K562 (cell line): ENCODE measurements at regions not wholly inside any gene's neighbourhood (a gene's known extent, or its start where the extent isn't known, plus 50 kb on each side); places are given as distances from the start of the nearest gene placed in this dataset.

Experiments
- ATAC-seq: fragments of 200-7000 bp; cut with Tn5 transposase; 3 replicates; pipeline ENCODE4 v1.9.1; 2020; ENCODE audit warnings: moderate library complexity
- BruUV-seq: library from RNA; stranded (reverse); fragments of 400-500 nt; replicated peaks from 2 replicates; lab custom pipeline; 2021; lab: Mats Ljungman, UMichigan
- CTCF ChIA-PET: fragments of 300-600 bp; formaldehyde crosslinking; extraction: SDS; loops from one replicate; lab custom pipeline; 2021; ENCODE audit warnings: low intra/inter-chr PET ratio; lab: Yijun Ruan, JAX
- POLR2A ChIA-PET: fragments of 300-600, 350-650 bp; sonication (Branson Sonifier 250); formaldehyde crosslinking; extraction: SDS; loops from one replicate; lab custom pipeline; 2021; ENCODE audit warnings: antibody characterized with exemption, inconsistent platforms; lab: Yijun Ruan, JAX
- DNase-seq, 4 experiments: peaks; one replicate each; pipeline versions ENCODE4 v3.0.0 to v3.0.0-alpha.2; 2011 to 2018; ENCODE audit warnings: low spot score in 3 of 4, mixed read lengths in 3 of 4; ENCODE audit errors: extremely low read depth in 1 of 4
- FAIRE-seq: peaks from 2 replicates; lab custom pipeline; 2011; peaks lifted over from hg19 to GRCh38; lab: Jason Lieb, UNC
- H2AFZ ChIP-seq: 2 replicates; pipeline ENCODE4 v1.6.0; 2011; ENCODE audit warnings: low read depth, low read length, control low read depth, inconsistent platforms
- H3K27ac ChIP-seq: fragments of 200-600 bp; 3 replicates; pipeline ENCODE4 v1.8.0; 2011; ENCODE audit warnings: low read depth, mild to moderate bottlenecking, control low read depth, inconsistent platforms, low read length, moderate library complexity, mixed read lengths; ENCODE audit errors: extremely low read depth
- H3K27me3 ChIP-seq, 2 experiments: fragments of 300-600 bp in 1 of 2; 2 replicates in 1 of 2; 3 replicates in 1 of 2; pipeline versions ENCODE4 v1.6.0 to v1.8.0; 2011; ENCODE audit warnings: inconsistent platforms in 2 of 2, low read length in 2 of 2, mild to moderate bottlenecking in 1 of 2, mixed read lengths in 1 of 2, moderate library complexity in 1 of 2; ENCODE audit not compliant: control insufficient read depth in 2 of 2, insufficient read depth in 2 of 2
- H3K36me3 ChIP-seq: fragments of 300-600 bp; 3 replicates; pipeline ENCODE4 v1.8.0; 2011; ENCODE audit warnings: mild to moderate bottlenecking, low read length, inconsistent platforms; ENCODE audit not compliant: control insufficient read depth, insufficient read depth
- H3K4me1 ChIP-seq, 2 experiments: fragments of 200-600 bp in 1 of 2; replicated peaks in 1 of 2; 2 replicates in 1 of 2; 3 replicates in 1 of 2; pipeline versions ENCODE4 v1.5.1 to v1.8.0; 2011; ENCODE audit warnings: inconsistent platforms in 2 of 2, low read length in 2 of 2, mild to moderate bottlenecking in 1 of 2, mixed read lengths in 1 of 2, moderate library complexity in 1 of 2; ENCODE audit not compliant: control insufficient read depth in 2 of 2, insufficient read depth in 2 of 2
- H3K4me2 ChIP-seq: 2 replicates; pipeline ENCODE4 v1.6.1; 2011; ENCODE audit warnings: low read length, control low read depth, inconsistent platforms, mixed read lengths; ENCODE audit not compliant: insufficient read depth
- H3K4me3 ChIP-seq: fragments of 200-600 bp; sonication (generic), shearing (Covaris generic); 2 replicates; pipeline ENCODE4 v1.5.1; 2016; ENCODE audit warnings: control low read depth, inconsistent platforms
- H3K79me2 ChIP-seq: fragments of 200-600 bp; 3 replicates; pipeline ENCODE4 v1.8.0; 2011; ENCODE audit warnings: low read length, inconsistent platforms; ENCODE audit not compliant: control insufficient read depth, insufficient read depth
- H3K9ac ChIP-seq, 2 experiments: 2 replicates each; pipeline versions ENCODE4 v1.6.0 to v1.6.1; 2011; ENCODE audit warnings: low read depth in 2 of 2, low read length in 2 of 2, control low read depth in 1 of 2, inconsistent platforms in 1 of 2, mild to moderate bottlenecking in 1 of 2, mixed read lengths in 1 of 2; ENCODE audit not compliant: insufficient read depth in 1 of 2
- H3K9me1 ChIP-seq: one replicate; pipeline ENCODE4 v1.6.0; 2011; ENCODE audit warnings: inconsistent platforms, mild to moderate bottlenecking, low read length, moderate library complexity; ENCODE audit not compliant: control insufficient read depth, insufficient read depth
- H3K9me3 ChIP-seq: replicated peaks from 2 replicates; pipeline ENCODE4 v1.5.1; 2011; ENCODE audit warnings: low read depth, low read length, inconsistent platforms; ENCODE audit not compliant: control insufficient read depth, insufficient read depth
- H4K20me1 ChIP-seq: replicated peaks from 2 replicates; pipeline ENCODE4 v1.6.1; 2011; ENCODE audit warnings: low read length, inconsistent platforms, mixed read lengths; ENCODE audit not compliant: control insufficient read depth, insufficient read depth
- EGR1 ChIP-seq: fragments of 450-650 bp; conservative IDR thresholded peaks from 2 replicates; pipeline ENCODE4 v1.6.1; 2017; ENCODE audit warnings: mild to moderate bottlenecking
- ERF ChIP-seq: fragments of 450-650 bp; formaldehyde crosslinking; IDR thresholded peaks from 2 replicates; pipeline ENCODE4 v1.4.0; 2020; ENCODE audit warnings: mild to moderate bottlenecking, mixed read lengths
- ESRRB ChIP-seq: fragments of 250-450 bp; sonication (Bioruptor Pico); IDR thresholded peaks from 2 replicates; pipeline ENCODE4 v1.5.0; 2020; ENCODE audit warnings: mild to moderate bottlenecking, moderate library complexity, borderline replicate concordance
- EZH2 ChIP-seq: IDR thresholded peaks from 2 replicates; pipeline ENCODE4 v1.6.1; 2012; ENCODE audit warnings: low read depth, mild to moderate bottlenecking, inconsistent platforms, low read length, borderline replicate concordance
- FOXJ2 ChIP-seq: fragments of 200-800 bp; sonication (Bioruptor generic); IDR thresholded peaks from 2 replicates; pipeline ENCODE4 v1.6.1; 2016; ENCODE audit warnings: missing genetic modification characterization, missing compliant biosample characterization
- GATAD2A ChIP-seq: fragments of 450-650 bp; IDR thresholded peaks from 2 replicates; pipeline ENCODE4 v1.6.1; 2017
- NCOA2 ChIP-seq, 2 experiments: fragments of 450-650 bp; IDR thresholded peaks; 2 replicates each; pipeline ENCODE4 v1.6.1; 2018; ENCODE audit warnings: mild to moderate bottlenecking in 2 of 2, moderate library complexity in 1 of 2; ENCODE audit not compliant: partially characterized antibody in 2 of 2
- NFIX ChIP-seq: fragments of 250-450 bp; sonication (Bioruptor Pico); IDR thresholded peaks from 2 replicates; pipeline ENCODE4 v1.4.0; 2020; ENCODE audit warnings: low read depth, mild to moderate bottlenecking, moderate library complexity
- NR2F6 ChIP-seq: fragments of 450-650 bp; formaldehyde crosslinking; IDR thresholded peaks from 2 replicates; pipeline ENCODE4 v1.4.0; 2020; ENCODE audit warnings: mild to moderate bottlenecking
- PML ChIP-seq: IDR thresholded peaks from 2 replicates; pipeline ENCODE4 v1.6.1; 2012; ENCODE audit warnings: low read length, inconsistent platforms
- XRCC3 ChIP-seq: fragments of 450-650 bp; IDR thresholded peaks from 2 replicates; pipeline ENCODE4 v1.6.1; 2017; ENCODE audit warnings: mild to moderate bottlenecking, moderate library complexity
- ZNF778 ChIP-seq: fragments of 450-650 bp; formaldehyde crosslinking; IDR thresholded peaks from 2 replicates; pipeline ENCODE4 v1.4.0; 2020; ENCODE audit warnings: mild to moderate bottlenecking, moderate library complexity
- WGBS: fragments of 100-300 bp; shearing (Covaris generic); methylation state at CpG from one replicate; pipeline ENCODE4 v1.1.6; 2016; ENCODE audit warnings: low coverage, mixed read lengths; ENCODE audit not compliant: insufficient coverage; ENCODE audit errors: missing lambda C conversion rate; 5-methylcytosine and 5-hydroxymethylcytosine counted together
- in situ Hi-C: fragments of 300-500 bp; cut with MboI; formaldehyde crosslinking; loops from 4 replicates; pipeline ENCODE4 v1.15.0; 2018; ENCODE audit warnings: inconsistent platforms, mixed read lengths
- intact Hi-C: fragments of 100-400 bp; cut with micrococcal nuclease; formaldehyde crosslinking; loops from 2 replicates; pipeline ENCODE4 v1.14.2; 2022
- TF ChIP-seq, protein P1 (sequence below): fragments of 250-450 bp; sonication (Bioruptor Pico); IDR thresholded peaks from 2 replicates; pipeline ENCODE4 v1.5.0; 2022; ENCODE audit warnings: mild to moderate bottlenecking
- TF ChIP-seq, protein P2 (sequence below): fragments of 450-650 bp; IDR thresholded peaks from 2 replicates; pipeline ENCODE4 v1.6.1; 2016; ENCODE audit warnings: antibody characterized with exemption

DNA sequence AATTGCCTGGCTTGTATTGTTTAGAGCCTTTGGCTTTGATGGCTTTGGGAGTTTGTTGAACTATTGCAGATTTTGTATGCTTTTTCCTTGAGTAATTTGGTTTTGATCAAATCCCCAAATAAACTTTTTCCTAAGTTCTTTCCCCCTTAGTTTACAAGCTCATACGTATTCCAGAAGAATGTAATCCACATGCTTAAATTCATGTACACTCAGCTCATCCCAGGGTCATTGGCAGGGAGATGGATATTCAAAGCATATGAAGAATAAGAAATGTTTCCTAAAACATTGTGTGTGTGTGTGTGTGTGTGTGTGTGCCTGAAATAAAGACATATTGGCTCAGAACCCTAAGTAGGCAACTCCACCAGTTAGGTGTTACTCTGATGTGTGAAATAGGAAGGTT, 89.4 kb downstream of the TMEM30B start:
- ChIA-PET POLR2A (no interaction called here), CTCF (no interaction called here)
- ATAC-seq: no peak
- H3K9me1 ChIP-seq: no peaks in the 10 kb centered on the region
- TF ChIP-seq ZNF778 (CRISPR knock-in tag) (no peak), NFIX (no peak), ERF (no peak), ESRRB (CRISPR knock-in tag) (no peak), PML (no peak), FOXJ2 (tag) (no peak), NCOA2 (IDR thresholded peaks at IDR 0.05; ENCODE audit: partially characterized antibody in 2 of 2) (no peak), EGR1 (no peak), NR2F6 (CRISPR knock-in tag) (no peak), GATAD2A (no peak), EZH2 (no peak), XRCC3 (no peak)
- TF ChIP-seq, protein P1, sequence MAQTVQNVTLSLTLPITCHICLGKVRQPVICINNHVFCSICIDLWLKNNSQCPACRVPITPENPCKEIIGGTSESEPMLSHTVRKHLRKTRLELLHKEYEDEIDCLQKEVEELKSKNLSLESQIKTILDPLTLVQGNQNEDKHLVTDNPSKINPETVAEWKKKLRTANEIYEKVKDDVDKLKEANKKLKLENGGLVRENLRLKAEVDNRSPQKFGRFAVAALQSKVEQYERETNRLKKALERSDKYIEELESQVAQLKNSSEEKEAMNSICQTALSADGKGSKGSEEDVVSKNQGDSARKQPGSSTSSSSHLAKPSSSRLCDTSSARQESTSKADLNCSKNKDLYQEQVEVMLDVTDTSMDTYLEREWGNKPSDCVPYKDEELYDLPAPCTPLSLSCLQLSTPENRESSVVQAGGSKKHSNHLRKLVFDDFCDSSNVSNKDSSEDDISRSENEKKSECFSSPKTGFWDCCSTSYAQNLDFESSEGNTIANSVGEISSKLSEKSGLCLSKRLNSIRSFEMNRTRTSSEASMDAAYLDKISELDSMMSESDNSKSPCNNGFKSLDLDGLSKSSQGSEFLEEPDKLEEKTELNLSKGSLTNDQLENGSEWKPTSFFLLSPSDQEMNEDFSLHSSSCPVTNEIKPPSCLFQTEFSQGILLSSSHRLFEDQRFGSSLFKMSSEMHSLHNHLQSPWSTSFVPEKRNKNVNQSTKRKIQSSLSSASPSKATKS (CRISPR knock-in tag): no peak
- TF ChIP-seq, protein P2, sequence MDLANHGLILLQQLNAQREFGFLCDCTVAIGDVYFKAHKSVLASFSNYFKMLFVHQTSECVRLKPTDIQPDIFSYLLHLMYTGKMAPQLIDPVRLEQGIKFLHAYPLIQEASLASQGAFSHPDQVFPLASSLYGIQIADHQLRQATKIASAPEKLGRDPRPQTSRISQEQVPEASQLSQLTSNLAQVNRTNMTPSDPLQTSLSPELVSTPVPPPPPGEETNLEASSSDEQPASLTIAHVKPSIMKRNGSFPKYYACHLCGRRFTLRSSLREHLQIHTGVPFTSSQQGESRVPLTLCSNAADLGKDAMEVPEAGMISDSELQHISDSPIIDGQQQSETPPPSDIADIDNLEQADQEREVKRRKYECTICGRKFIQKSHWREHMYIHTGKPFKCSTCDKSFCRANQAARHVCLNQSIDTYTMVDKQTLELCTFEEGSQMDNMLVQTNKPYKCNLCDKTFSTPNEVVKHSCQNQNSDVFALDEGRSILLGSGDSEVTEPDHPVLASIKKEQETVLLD: no peak
- H4K20me1 ChIP-seq: no peaks in the 10 kb centered on the region; the same call in 1 of the 2 replicates
- no peaks in the 10 kb centered on the region for H3K36me3 ChIP-seq
- DNase-seq: no peak
- no peak overlapping the region for H3K4me3 ChIP-seq
- H3K9ac ChIP-seq: no peak overlapping the region
- H3K9me3 ChIP-seq: no peaks in the 10 kb centered on the region
- no peak overlapping the region for H3K27ac ChIP-seq
- intact Hi-C loops: no loop called here
- H2AFZ ChIP-seq: no peak overlapping the region
- H3K4me2 ChIP-seq: no peak overlapping the region
- peaks cover 0 to 9% of the 10 kb centered on the region in 2 experiments; a peak in 2 of 5 replicates for H3K4me1 ChIP-seq
- no TSS peak for BruUV-seq
- in situ Hi-C loops: no loop called here
- H3K79me2 ChIP-seq: no peaks in the 10 kb centered on the region
- peaks cover 13 to 20% of the 10 kb centered on the region in 2 experiments; a peak in 4 of 5 replicates for H3K27me3 ChIP-seq
- WGBS: 0% methylated on average over 1 of the region's 1 CpG
- FAIRE-seq: no peak
